ENCODE measurements at regions not wholly inside any gene's neighbourhood (a gene's known extent, or its start where the extent isn't known, plus 50 kb on each side); places are given as distances from the start of the nearest gene placed in this dataset.

GRCh38 chr11:92304271-92304670 is 79.7 kb downstream of the FAT3 start:
- Histone ChIP-seq H2AFZ (ENCODE audit: low read length) (no peak overlapping the region), H3K27me3 (ENCODE audit: control insufficient read depth, insufficient read depth, low read length) (no peaks in the 10 kb centered on the region), H4K20me1 (ENCODE audit: control insufficient read depth, extremely low read depth, insufficient read depth, low read length) (no peaks in the 10 kb centered on the region), H3K27ac (ENCODE audit: insufficient read depth, low read length) (no peak overlapping the region), H3K9me3 (ENCODE audit: control insufficient read depth, insufficient read depth, low read depth, low read length) (no peaks in the 10 kb centered on the region), H3K9ac (ENCODE audit: insufficient read depth, low read length) (no peak overlapping the region), H3K4me2 (ENCODE audit: extremely low read depth, insufficient read depth, low read length) (no peak overlapping the region), H3K4me1 (ENCODE audit: control insufficient read depth, extremely low read depth, insufficient read depth, low read length) (no peaks in the 10 kb centered on the region), H3K79me2 (ENCODE audit: control insufficient read depth, insufficient read depth, low read length) (no peaks in the 10 kb centered on the region), H3K36me3 (ENCODE audit: control insufficient read depth, insufficient read depth, low read length) (no peaks in the 10 kb centered on the region), H3K4me3 (replicated peaks in 1 of 4; ENCODE audit: control extremely low read depth in 1 of 4, insufficient read depth in 1 of 4, low read depth in 3 of 4, low read length in 4 of 4) (no peak overlapping the region)
- DNase-seq (ENCODE audit: low read depth in 2 of 2), result no peak
- TF ChIP-seq EZH2 (IDR thresholded peaks at IDR 0.05; ENCODE audit: low read length, missing control alignments) (no peak), CTCF (conservative IDR thresholded peaks at IDR 0.05 in 1 of 2, IDR thresholded peaks at IDR 0.05 in 1 of 2; ENCODE audit: low read depth in 1 of 2, low read length in 2 of 2) (no peak)

GRCh38 chr11:92306966-92307510 is 82.4 kb downstream of the FAT3 start:
- H3K36me3 ChIP-seq (ENCODE audit: control insufficient read depth, insufficient read depth, low read length), result no peaks in the 10 kb centered on the region
- no peaks in the 10 kb centered on the region for H3K79me2 ChIP-seq (ENCODE audit: control insufficient read depth, insufficient read depth, low read length)
- DNase-seq (ENCODE audit: low read depth in 2 of 2), result peak in 1 of 2 donors; percentile 39
- H3K4me1 ChIP-seq (ENCODE audit: control insufficient read depth, extremely low read depth, insufficient read depth, low read length), result no peaks in the 10 kb centered on the region
- H3K4me3 ChIP-seq (replicated peaks in 1 of 4; ENCODE audit: control extremely low read depth in 1 of 4, insufficient read depth in 1 of 4, low read depth in 3 of 4, low read length in 4 of 4), result no peak overlapping the region
- no peak overlapping the region for H2AFZ ChIP-seq (ENCODE audit: low read length)
- no peak overlapping the region for H3K9ac ChIP-seq (ENCODE audit: insufficient read depth, low read length)
- no peak overlapping the region for H3K27ac ChIP-seq (ENCODE audit: insufficient read depth, low read length)
- no peaks in the 10 kb centered on the region for H3K9me3 ChIP-seq (ENCODE audit: control insufficient read depth, insufficient read depth, low read depth, low read length)
- H4K20me1 ChIP-seq (ENCODE audit: control insufficient read depth, extremely low read depth, insufficient read depth, low read length), result no peaks in the 10 kb centered on the region
- no peaks in the 10 kb centered on the region for H3K27me3 ChIP-seq (ENCODE audit: control insufficient read depth, insufficient read depth, low read length)
- TF ChIP-seq CTCF (conservative IDR thresholded peaks at IDR 0.05 in 1 of 2, IDR thresholded peaks at IDR 0.05 in 1 of 2; ENCODE audit: low read depth in 1 of 2, low read length in 2 of 2), result no peak
- TF ChIP-seq EZH2 (IDR thresholded peaks at IDR 0.05; ENCODE audit: low read length, missing control alignments), result no peak
- no peak overlapping the region for H3K4me2 ChIP-seq (ENCODE audit: extremely low read depth, insufficient read depth, low read length)

- DNase-seq (ENCODE audit: low read depth in 2 of 2), result no peak
- Histone ChIP-seq H3K4me3 (replicated peaks in 1 of 4; ENCODE audit: control extremely low read depth in 1 of 4, insufficient read depth in 1 of 4, low read depth in 3 of 4, low read length in 4 of 4) (no peak overlapping the region), H2AFZ (ENCODE audit: low read length) (no peak overlapping the region), H3K4me2 (ENCODE audit: extremely low read depth, insufficient read depth, low read length) (no peak overlapping the region), H3K9me3 (ENCODE audit: control insufficient read depth, insufficient read depth, low read depth, low read length) (no peaks in the 10 kb centered on the region), H3K4me1 (ENCODE audit: control insufficient read depth, extremely low read depth, insufficient read depth, low read length) (no peaks in the 10 kb centered on the region), H3K27me3 (ENCODE audit: control insufficient read depth, insufficient read depth, low read length) (no peaks in the 10 kb centered on the region), H3K9ac (ENCODE audit: insufficient read depth, low read length) (no peak overlapping the region), H3K79me2 (ENCODE audit: control insufficient read depth, insufficient read depth, low read length) (no peaks in the 10 kb centered on the region), H3K36me3 (ENCODE audit: control insufficient read depth, insufficient read depth, low read length) (no peaks in the 10 kb centered on the region), H3K27ac (ENCODE audit: insufficient read depth, low read length) (no peak overlapping the region), H4K20me1 (ENCODE audit: control insufficient read depth, extremely low read depth, insufficient read depth, low read length) (no peaks in the 10 kb centered on the region)
- TF ChIP-seq CTCF (conservative IDR thresholded peaks at IDR 0.05 in 1 of 2, IDR thresholded peaks at IDR 0.05 in 1 of 2; ENCODE audit: low read depth in 1 of 2, low read length in 2 of 2), result no peak
- TF ChIP-seq EZH2 (IDR thresholded peaks at IDR 0.05; ENCODE audit: low read length, missing control alignments), result no peak
Observed at GRCh38 chr11:92308366-92308765, 83.7 kb downstream of the FAT3 start.
